22Rv1 (cell line): ENCODE measurements at regions not wholly inside any gene's neighbourhood (a gene's known extent, or its start where the extent isn't known, plus 50 kb on each side); places are given as distances from the start of the nearest gene placed in this dataset.

ENCODE experiments used
- ZFX ChIP-seq: fragments of 450-650 bp; IDR thresholded peaks from 2 replicates; pipeline ENCODE4 v1.6.1; 2017; ENCODE audit warnings: antibody characterized with exemption, borderline replicate concordance
- TF ChIP-seq, protein P1 (sequence below): fragments of 450-650 bp; IDR thresholded peaks from 2 replicates; pipeline ENCODE4 v1.5.1; 2017; ENCODE audit warnings: mild to moderate bottlenecking

DNA sequence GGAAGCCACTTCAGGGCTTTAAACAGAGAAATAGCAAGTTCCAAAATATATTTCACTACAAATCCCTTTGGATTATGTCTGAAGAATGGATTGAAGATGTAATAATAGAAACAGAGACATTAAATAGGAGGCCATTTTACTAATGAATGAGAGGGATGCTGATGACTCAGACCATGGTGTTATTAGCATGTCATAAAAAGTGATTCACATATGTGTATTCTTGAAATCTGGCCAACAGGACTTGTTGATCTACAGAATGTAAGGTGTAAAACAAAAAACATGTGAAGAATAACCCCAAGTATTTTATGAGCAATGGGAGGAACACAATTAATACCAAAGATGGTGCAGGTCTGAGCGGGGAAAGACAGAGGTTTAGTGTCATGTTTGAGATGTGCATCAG, 873.7 kb downstream of the SLITRK5 start:
- TF ChIP-seq, protein P1, sequence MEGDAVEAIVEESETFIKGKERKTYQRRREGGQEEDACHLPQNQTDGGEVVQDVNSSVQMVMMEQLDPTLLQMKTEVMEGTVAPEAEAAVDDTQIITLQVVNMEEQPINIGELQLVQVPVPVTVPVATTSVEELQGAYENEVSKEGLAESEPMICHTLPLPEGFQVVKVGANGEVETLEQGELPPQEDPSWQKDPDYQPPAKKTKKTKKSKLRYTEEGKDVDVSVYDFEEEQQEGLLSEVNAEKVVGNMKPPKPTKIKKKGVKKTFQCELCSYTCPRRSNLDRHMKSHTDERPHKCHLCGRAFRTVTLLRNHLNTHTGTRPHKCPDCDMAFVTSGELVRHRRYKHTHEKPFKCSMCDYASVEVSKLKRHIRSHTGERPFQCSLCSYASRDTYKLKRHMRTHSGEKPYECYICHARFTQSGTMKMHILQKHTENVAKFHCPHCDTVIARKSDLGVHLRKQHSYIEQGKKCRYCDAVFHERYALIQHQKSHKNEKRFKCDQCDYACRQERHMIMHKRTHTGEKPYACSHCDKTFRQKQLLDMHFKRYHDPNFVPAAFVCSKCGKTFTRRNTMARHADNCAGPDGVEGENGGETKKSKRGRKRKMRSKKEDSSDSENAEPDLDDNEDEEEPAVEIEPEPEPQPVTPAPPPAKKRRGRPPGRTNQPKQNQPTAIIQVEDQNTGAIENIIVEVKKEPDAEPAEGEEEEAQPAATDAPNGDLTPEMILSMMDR: no peak
- TF ChIP-seq ZFX: no peak
